GM19467 (cell line): ENCODE measurements at regions not wholly inside any gene's neighbourhood (a gene's known extent, or its start where the extent isn't known, plus 50 kb on each side); places are given as distances from the start of the nearest gene placed in this dataset.
"Not testable (repeated sequence)": the region's sequence is repeated elsewhere in the genome, so short reads cannot be mapped to it uniquely, and the experiment has no call there.

Source experiments
- ATAC-seq: cut with Tn5 transposase; IDR thresholded peaks from one replicate; pipeline ENCODE4 v1.9.1; 2021; ENCODE audit warnings: mild to moderate bottlenecking, moderate library complexity; ENCODE audit not compliant: unreplicated experiment

GRCh38 chr2:21821672-21822227 lies 698.0 kb downstream of the TDRD15 start:
- no peak for ATAC-seq

GRCh38 chr2:21822505-21822904 lies 698.7 kb downstream of the TDRD15 start:
- ATAC-seq, result no peak

GRCh38 chr2:21833767-21834166 lies 710.0 kb downstream of the TDRD15 start:
- no peak for ATAC-seq

GRCh38 chr2:21836261-21836660 lies 712.5 kb downstream of the TDRD15 start:
- no peak for ATAC-seq

- no peak for ATAC-seq
Measured at GRCh38 chr2:21836719-21837118, 713.0 kb downstream of the TDRD15 start.

- ATAC-seq, result no peak
Measured at GRCh38 chr2:21837168-21837960, 713.6 kb downstream of the TDRD15 start.

- ATAC-seq, result no peak
Measured at GRCh38 chr2:21841341-21841740, 717.6 kb downstream of the TDRD15 start.

GRCh38 chr2:21850367-21850766 lies 726.6 kb downstream of the TDRD15 start:
- ATAC-seq, result not testable (repeated sequence)

- no peak for ATAC-seq
Measured at GRCh38 chr2:21854938-21855337, 731.2 kb downstream of the TDRD15 start.

GRCh38 chr2:21856708-21857107 lies 732.9 kb downstream of the TDRD15 start:
- no peak for ATAC-seq

- ATAC-seq, result no peak
Measured at GRCh38 chr2:21860907-21861306, 737.1 kb downstream of the TDRD15 start.

- ATAC-seq, result no peak
Measured at GRCh38 chr2:21866316-21866715, 742.5 kb downstream of the TDRD15 start.

GRCh38 chr2:21887881-21888280 lies 764.1 kb downstream of the TDRD15 start:
- ATAC-seq, result no peak

GRCh38 chr2:21890041-21890440 lies 766.3 kb downstream of the TDRD15 start:
- ATAC-seq, result no peak

GRCh38 chr2:21890716-21891115 lies 766.9 kb downstream of the TDRD15 start:
- ATAC-seq, result no peak

GRCh38 chr2:21891191-21891590 lies 767.4 kb downstream of the TDRD15 start:
- ATAC-seq, result no peak

GRCh38 chr2:21892140-21892539 lies 768.4 kb downstream of the TDRD15 start:
- ATAC-seq, result no peak

GRCh38 chr2:21895200-21895599 lies 771.4 kb downstream of the TDRD15 start:
- ATAC-seq, result no peak

- ATAC-seq, result not testable (repeated sequence)
Measured at GRCh38 chr2:21908712-21909380, 785.1 kb downstream of the TDRD15 start.

GRCh38 chr2:21910832-21911507 lies 787.2 kb downstream of the TDRD15 start:
- no peak for ATAC-seq

GRCh38 chr2:21912405-21912804 lies 788.6 kb downstream of the TDRD15 start:
- ATAC-seq, result no peak

- no peak for ATAC-seq
Measured at GRCh38 chr2:21915201-21915600, 791.4 kb downstream of the TDRD15 start.
